IMR-90 (cell line): ENCODE measurements at regions not wholly inside any gene's neighbourhood (a gene's known extent, or its start where the extent isn't known, plus 50 kb on each side); places are given as distances from the start of the nearest gene placed in this dataset.

Experiments
- ATAC-seq: fragments of 200-7000 bp; cut with Tn5 transposase; 2 replicates; pipeline ENCODE4 v1.9.1; 2020; ENCODE audit warnings: low read depth, mild to moderate bottlenecking, moderate library complexity
- BruUV-seq: library from RNA; stranded (reverse); fragments of 400-500 nt; replicated peaks from 2 replicates; lab custom pipeline; 2021; lab: Mats Ljungman, UMichigan
- CTCF ChIA-PET: fragments of 300-600 bp; formaldehyde crosslinking; extraction: SDS; loops from one replicate; lab custom pipeline; 2021; ENCODE audit warnings: antibody characterized with exemption; lab: Yijun Ruan, JAX
- POLR2A ChIA-PET: fragments of 300-600 bp; sonication (Branson Sonifier 250); formaldehyde crosslinking; loops from one replicate; lab custom pipeline; 2022; ENCODE audit warnings: antibody characterized with exemption; ENCODE audit not compliant: unreplicated experiment; lab: Charles Lee
- DNase-seq: peaks from one replicate; pipeline ENCODE4 v3.0.0; 2013
- H2AFZ ChIP-seq: replicated peaks from 2 replicates; pipeline ENCODE3; 2013; ENCODE audit warnings: low read length, mild to moderate bottlenecking; ENCODE audit not compliant: poor library complexity
- H2AK5ac ChIP-seq: 2 replicates; pipeline ENCODE4 v1.6.1; 2013; ENCODE audit warnings: low read depth, low read length, inconsistent platforms
- H2AK9ac ChIP-seq: replicated peaks from 2 replicates; pipeline ENCODE3; 2013; ENCODE audit warnings: mild to moderate bottlenecking, low read depth, low read length, moderate library complexity; ENCODE audit not compliant: poor library complexity
- H2BK120ac ChIP-seq: 2 replicates; pipeline ENCODE4 v1.6.1; 2013; ENCODE audit warnings: low read depth, low read length, inconsistent platforms
- H2BK15ac ChIP-seq: 3 replicates; pipeline ENCODE4 v1.6.1; 2013; ENCODE audit warnings: low read depth, low read length, inconsistent platforms
- H2BK20ac ChIP-seq: 2 replicates; pipeline ENCODE4 v1.6.1; 2013; ENCODE audit warnings: low read depth, mild to moderate bottlenecking, inconsistent platforms, low read length, moderate library complexity
- H2BK5ac ChIP-seq: 2 replicates; pipeline ENCODE4 v1.6.1; 2013; ENCODE audit warnings: mild to moderate bottlenecking, low read depth, low read length, inconsistent platforms; ENCODE audit not compliant: poor library complexity, severe bottlenecking
- H3K14ac ChIP-seq: replicated peaks from 2 replicates; pipeline ENCODE4 v1.6.1; 2013; ENCODE audit warnings: low read depth, low read length, inconsistent platforms
- H3K18ac ChIP-seq: 2 replicates; pipeline ENCODE4 v1.6.1; 2013; ENCODE audit warnings: low read depth, low read length, control low read depth
- H3K23ac ChIP-seq: 2 replicates; pipeline ENCODE4 v1.6.1; 2013; ENCODE audit warnings: low read depth, low read length, inconsistent platforms
- H3K27ac ChIP-seq: 2 replicates; pipeline ENCODE4 v1.5.1; 2013; ENCODE audit warnings: mild to moderate bottlenecking, control low read depth, low read length; ENCODE audit not compliant: insufficient read depth
- H3K27me3 ChIP-seq: 2 replicates; pipeline ENCODE4 v1.6.1; 2013; ENCODE audit warnings: low read length; ENCODE audit not compliant: control insufficient read depth, insufficient read depth
- H3K36me3 ChIP-seq: 2 replicates; pipeline ENCODE4 v1.6.1; 2013; ENCODE audit warnings: low read length, mixed read lengths; ENCODE audit not compliant: control insufficient read depth, insufficient read depth
- H3K4ac ChIP-seq: 2 replicates; pipeline ENCODE4 v1.6.1; 2013; ENCODE audit warnings: low read depth, low read length, inconsistent platforms
- H3K4me1 ChIP-seq: 2 replicates; pipeline ENCODE4 v1.6.1; 2013; ENCODE audit warnings: low read length, mixed read lengths; ENCODE audit not compliant: control insufficient read depth, insufficient read depth
- H3K4me2 ChIP-seq: 2 replicates; pipeline ENCODE4 v1.6.1; 2013; ENCODE audit warnings: low read depth, mild to moderate bottlenecking, control low read depth, low read length, moderate library complexity
- H3K4me3 ChIP-seq: 2 replicates; pipeline ENCODE4 v1.5.1; 2013; ENCODE audit warnings: low read depth, mild to moderate bottlenecking, control low read depth, low read length, moderate library complexity; ENCODE audit not compliant: insufficient read depth
- H3K56ac ChIP-seq: 2 replicates; pipeline ENCODE4 v1.6.1; 2013; ENCODE audit warnings: low read length, inconsistent platforms; ENCODE audit not compliant: insufficient read depth; ENCODE audit errors: extremely low read depth
- H3K79me1 ChIP-seq, 2 experiments: 2 replicates each; pipeline ENCODE4 v1.6.1; 2013; ENCODE audit warnings: low read length in 2 of 2, inconsistent platforms in 1 of 2, low read depth in 1 of 2
- H3K9ac ChIP-seq: 2 replicates; pipeline ENCODE4 v1.6.1; 2013; ENCODE audit warnings: low read depth, low read length, control low read depth
- H3K9me1 ChIP-seq: 2 replicates; pipeline ENCODE4 v1.6.1; 2013; ENCODE audit warnings: low read length, inconsistent platforms; ENCODE audit not compliant: insufficient read depth
- H3K9me3 ChIP-seq: 2 replicates; pipeline ENCODE4 v1.6.1; 2013; ENCODE audit warnings: low read length; ENCODE audit not compliant: control insufficient read depth, insufficient read depth
- H4K20me1 ChIP-seq: 2 replicates; pipeline ENCODE4 v1.6.1; 2013; ENCODE audit warnings: low read length, inconsistent platforms; ENCODE audit not compliant: insufficient read depth
- H4K5ac ChIP-seq: 2 replicates; pipeline ENCODE4 v1.6.1; 2013; ENCODE audit warnings: mild to moderate bottlenecking, low read depth, low read length, control low read depth
- H4K8ac ChIP-seq, 2 experiments: 2 replicates each; pipeline ENCODE4 v1.6.1; 2013; ENCODE audit warnings: low read depth in 2 of 2, low read length in 2 of 2, control low read depth in 1 of 2, inconsistent platforms in 1 of 2
- H4K91ac ChIP-seq: 2 replicates; pipeline ENCODE4 v1.6.1; 2013; ENCODE audit warnings: low read depth, low read length, inconsistent platforms; ENCODE audit not compliant: insufficient read depth
- CEBPB ChIP-seq: IDR thresholded peaks from 2 replicates; pipeline ENCODE4 v1.6.1; 2012; ENCODE audit warnings: low read depth, low read length, improper control_type of control experiment
- POLR2A ChIP-seq: IDR thresholded peaks from 2 replicates; pipeline ENCODE4 v1.6.1; 2012; ENCODE audit warnings: mild to moderate bottlenecking, low read depth, low read length
- WGBS, 2 experiments: methylation state at CpG; one replicate each; pipeline versions ENCODE4 v1.1.5 to v1.1.7; 2013; ENCODE audit warnings: missing lambda C conversion rate in 2 of 2; ENCODE audit not compliant: insufficient read length in 1 of 2; ENCODE audit errors: extremely low coverage in 2 of 2; 5-methylcytosine and 5-hydroxymethylcytosine counted together
- dilution Hi-C: fragments of 300-500 bp; cut with HindIII; formaldehyde crosslinking; loops from one replicate; pipeline ENCODE4 v1.14.3; 2018; ENCODE audit warnings: low sequenced_read_pairs; ENCODE audit not compliant: unreplicated experiment
- in situ Hi-C: fragments of 300-500 bp; cut with MboI; formaldehyde crosslinking; loops from 3 replicates; pipeline ENCODE4 v1.14.3; 2019; ENCODE audit warnings: low sequenced_read_pairs, inconsistent platforms, mixed read lengths
- intact Hi-C: fragments of 100-400 bp; cut with micrococcal nuclease; formaldehyde crosslinking; loops from 2 replicates; pipeline ENCODE4 v1.10.0; 2022

DNA sequence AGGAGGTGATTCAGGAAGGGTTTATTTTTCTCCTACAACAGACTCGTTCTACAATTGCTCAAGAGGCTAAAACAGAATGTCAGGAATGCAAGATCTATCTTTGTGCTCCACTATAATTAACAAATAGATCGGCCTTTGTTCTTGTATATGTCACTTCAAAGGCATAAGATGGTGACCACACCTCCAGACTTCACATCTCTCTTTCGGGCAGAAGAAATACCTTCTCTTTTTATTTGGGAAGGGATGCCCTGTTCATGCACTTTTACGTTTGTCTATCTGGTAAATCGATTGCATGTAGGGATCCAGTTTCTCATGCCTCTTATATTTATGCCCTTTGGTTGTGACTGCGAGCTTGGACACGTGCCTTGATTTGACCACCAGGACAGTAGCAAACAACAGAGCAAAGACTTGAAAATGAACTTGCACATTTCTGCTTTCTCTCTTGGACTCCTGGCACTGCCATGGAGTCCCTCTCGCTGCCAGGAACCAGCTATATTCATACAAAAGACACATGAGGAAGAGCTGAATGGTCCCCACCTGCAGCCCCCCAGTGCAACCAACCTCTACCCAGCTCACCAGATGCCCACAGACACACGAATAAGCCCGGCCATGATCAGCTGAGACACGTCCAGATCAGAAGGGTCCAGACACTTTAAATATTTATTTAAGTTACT lies 219.8 kb upstream of the STXBP5 start:
- no peak overlapping the region for H3K9ac ChIP-seq
- no peaks in the 10 kb centered on the region for H3K36me3 ChIP-seq
- no peaks in the 10 kb centered on the region for H3K27me3 ChIP-seq
- no peak overlapping the region for H2BK5ac ChIP-seq
- no peak overlapping the region for H3K27ac ChIP-seq
- TF ChIP-seq POLR2A: no peak
- TF ChIP-seq CEBPB: peak; percentile 39; the same call in 1 of the 2 replicates
- H3K56ac ChIP-seq: no peak overlapping the region
- peaks cover 5% of the 10 kb centered on the region for H3K4me1 ChIP-seq
- peak overlapping the region; percentile 12 for H2AK9ac ChIP-seq
- ChIA-PET CTCF (interaction anchor here (1.1 kb wide), 1 partner anchor 58 kb away, joined by 3 read pairs; no protein-coding TSS in a partner anchor), POLR2A (no interaction called here)
- intact Hi-C loops: no loop called here
- dilution Hi-C loops: no loop called here
- H4K5ac ChIP-seq: no peak overlapping the region
- peak overlapping the region; percentile 12; the same call in 1 of the 2 replicates for H3K4me2 ChIP-seq
- peak overlapping the region; percentile 32; the same call in 1 of the 2 replicates for H4K91ac ChIP-seq
- H3K23ac ChIP-seq: no peak overlapping the region
- no peak overlapping the region for H2BK20ac ChIP-seq
- in situ Hi-C loops: no loop called here
- 76% methylated on average over 3 of the region's 11 CpGs; no CpG with 5 or more reads in 1 of the 2 experiments for WGBS, 2 experiments
- no peaks in the 10 kb centered on the region for H3K9me3 ChIP-seq
- 0 out of 2 replicates have a peak, but pooled peaks cover 5% of the 10 kb centered on the region for H3K9me1 ChIP-seq
- H4K8ac ChIP-seq: no peak overlapping the region; a peak in 1 of 4 replicates
- no peak overlapping the region for H3K4me3 ChIP-seq
- H3K18ac ChIP-seq: 0 out of 2 replicates have a peak overlapping the region, but pooled peaks have one; percentile 1
- H2AFZ ChIP-seq: peak overlapping the region; percentile 52
- H3K4ac ChIP-seq: peak overlapping the region; percentile 20; the same call in 1 of the 2 replicates
- ATAC-seq (peak; percentile 29; the same call in 1 of the 2 replicates), DNase-seq (peak; percentile 24)
- 0 out of 2 replicates have a peak overlapping the region, but pooled peaks have one; percentile 10 for H3K14ac ChIP-seq
- peak overlapping the region; percentile 70; the same call in 2 of the 3 replicates for H2BK15ac ChIP-seq
- H4K20me1 ChIP-seq: no peaks in the 10 kb centered on the region
- BruUV-seq: no TSS peak
- no peaks in the 10 kb centered on the region for H3K79me1 ChIP-seq
- 0 out of 2 replicates have a peak overlapping the region, but pooled peaks have one; percentile 36 for H2BK120ac ChIP-seq
- peak overlapping the region; percentile 27; the same call in 1 of the 2 replicates for H2AK5ac ChIP-seq
